Ecto neural progenitor cell (in vitro differentiated cells): ENCODE measurements at regions not wholly inside any gene's neighbourhood (a gene's known extent, or its start where the extent isn't known, plus 50 kb on each side); places are given as distances from the start of the nearest gene placed in this dataset.
A peak's percentile ranks its signal among the peaks of the same experiment; 100 is the strongest.

Experiments used
- DNase-seq: peaks from one replicate; pipeline ENCODE4 v3.0.0-alpha.2; 2018; ENCODE audit warnings: low spot score

DNA sequence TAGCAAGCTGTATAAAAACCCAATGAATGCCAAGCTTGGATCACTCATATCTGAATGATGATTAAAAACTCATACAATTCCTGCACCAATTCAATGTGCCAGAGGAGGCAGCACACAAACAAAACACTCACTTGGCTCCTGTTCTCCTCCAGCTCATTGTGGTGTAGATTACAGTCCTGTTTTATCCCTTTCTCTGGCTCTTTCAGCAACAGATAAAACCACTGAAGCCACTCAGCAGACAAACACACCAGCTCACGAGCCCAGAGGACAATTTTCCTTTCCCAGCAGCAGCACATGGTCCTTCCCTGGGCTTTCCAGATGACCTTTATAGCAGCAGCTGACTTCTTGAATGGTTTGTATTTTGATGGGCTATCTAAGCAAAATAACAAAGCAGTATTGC is 107.3 kb upstream of the STARD3NL start:
- no peak for DNase-seq

DNA sequence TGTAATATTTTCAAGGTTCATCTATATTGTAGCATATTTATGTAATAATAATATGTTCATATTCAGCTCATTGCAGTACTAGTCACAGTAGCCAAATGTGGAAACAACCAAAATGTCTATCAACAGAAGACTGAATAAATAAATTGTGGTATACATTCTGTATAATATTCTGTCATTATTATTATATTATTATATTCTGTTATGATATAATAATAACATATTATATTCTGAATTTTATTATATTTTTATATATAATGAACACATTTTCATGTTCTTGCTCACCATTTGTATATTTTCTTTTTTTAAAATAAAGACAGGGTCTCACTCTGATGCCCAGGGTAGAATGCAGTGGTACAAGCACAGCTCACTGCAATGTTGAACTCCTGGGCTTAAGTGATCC is 91.2 kb upstream of the STARD3NL start:
- DNase-seq, result no peak

DNA sequence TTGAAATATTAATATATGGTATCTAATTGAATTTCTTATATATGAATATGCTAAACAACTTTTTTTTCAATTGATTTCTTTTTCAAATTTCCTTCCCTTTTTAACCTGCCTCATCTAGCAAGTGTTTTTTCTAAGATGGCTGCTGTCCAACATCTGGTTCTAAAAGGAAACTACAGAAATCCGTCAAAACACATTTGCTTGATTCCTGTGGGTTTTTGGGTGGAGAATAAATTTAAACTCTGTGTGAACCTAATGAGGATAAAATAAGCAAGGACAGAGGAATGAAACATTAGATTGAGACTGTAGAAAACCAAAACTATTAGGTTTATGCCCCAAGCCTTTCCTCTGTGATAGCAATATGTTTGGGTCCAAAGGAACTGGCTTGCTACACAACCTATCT is 75.5 kb upstream of the STARD3NL start:
- no peak for DNase-seq

DNA sequence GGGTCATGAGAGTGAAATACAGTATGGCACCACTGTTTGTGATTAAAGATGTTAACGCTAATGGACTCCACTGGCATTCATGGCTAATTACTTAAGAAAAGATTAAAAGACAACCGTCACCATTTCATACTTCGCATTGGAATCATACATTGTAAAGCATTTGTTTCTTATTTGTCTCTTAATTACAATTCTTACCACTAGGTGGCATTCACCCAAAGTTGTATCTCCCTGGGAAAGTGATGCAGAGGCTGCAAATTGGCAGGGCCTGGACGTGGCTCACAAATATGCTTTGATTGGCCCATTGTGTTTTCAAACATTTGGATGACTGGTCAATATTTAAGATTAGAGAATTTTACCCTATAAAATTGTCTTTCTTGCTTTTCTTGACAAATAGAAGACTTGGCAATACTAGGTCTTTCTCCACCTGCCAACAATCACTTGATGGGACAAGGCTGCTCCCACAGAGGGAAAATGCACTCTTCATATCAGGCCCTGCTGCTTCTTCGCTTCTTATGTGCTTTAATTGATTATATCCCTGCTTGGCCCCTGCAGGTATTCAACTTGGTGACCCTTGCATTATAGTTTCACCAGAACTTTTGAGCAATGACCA is 72.1 kb upstream of the STARD3NL start:
- no peak for DNase-seq

DNA sequence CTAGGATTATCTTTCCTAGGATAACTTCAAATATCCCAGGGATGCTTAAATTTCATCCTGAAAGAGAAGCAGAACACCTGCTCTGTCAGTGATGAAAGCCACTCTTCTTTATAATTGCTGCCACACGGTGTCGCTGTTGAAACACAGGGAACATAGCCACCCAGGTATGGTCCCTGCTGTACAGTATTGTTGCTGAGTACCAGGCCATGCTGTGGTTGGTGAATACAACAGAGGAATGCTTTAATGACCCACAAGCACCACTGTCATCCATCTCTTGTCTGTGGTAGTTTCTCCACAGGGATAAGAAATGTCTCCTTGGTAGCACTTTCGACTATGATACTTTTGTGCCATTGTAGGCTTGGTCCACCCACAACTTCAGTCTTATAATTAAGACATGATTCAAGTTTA is 70.6 kb upstream of the STARD3NL start:
- peak; percentile 65 for DNase-seq

DNA sequence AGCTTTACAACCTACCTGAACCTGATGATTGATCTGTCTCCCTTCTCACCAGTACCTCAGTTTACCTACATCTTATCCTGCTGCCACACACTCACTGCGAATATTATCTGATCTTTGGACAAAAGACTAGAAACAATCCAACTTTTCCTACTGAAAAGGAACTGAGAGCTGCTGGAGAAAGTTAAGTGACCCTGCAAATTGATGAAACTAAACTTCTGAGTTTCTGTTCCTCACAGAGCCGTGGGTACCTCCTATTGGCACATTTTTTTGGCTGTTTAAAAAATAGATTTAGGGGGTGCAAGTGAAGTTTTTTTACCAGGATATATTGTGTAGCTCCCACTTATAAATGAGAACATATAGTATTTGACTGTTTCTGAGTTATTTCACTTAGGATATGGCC is 66.0 kb upstream of the STARD3NL start:
- DNase-seq, result no peak

DNA sequence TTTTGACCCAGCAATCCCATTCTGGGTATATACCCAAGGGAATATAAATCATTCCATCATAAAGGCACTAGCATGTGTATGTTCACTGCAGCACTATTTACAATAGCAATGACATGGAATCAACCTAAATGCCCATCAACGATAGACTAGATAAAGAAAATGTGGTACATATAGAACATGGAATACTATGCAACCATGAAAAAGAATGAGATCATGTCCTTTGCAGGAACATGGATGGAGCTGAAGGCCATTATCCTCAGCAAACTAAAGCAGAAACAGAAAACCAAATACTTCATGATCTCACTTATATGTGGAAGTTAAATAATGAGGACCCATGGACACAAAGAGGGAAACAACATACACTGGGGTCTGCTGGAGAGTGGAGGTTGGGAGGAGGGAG is 58.0 kb upstream of the STARD3NL start:
- DNase-seq, result no peak

DNA sequence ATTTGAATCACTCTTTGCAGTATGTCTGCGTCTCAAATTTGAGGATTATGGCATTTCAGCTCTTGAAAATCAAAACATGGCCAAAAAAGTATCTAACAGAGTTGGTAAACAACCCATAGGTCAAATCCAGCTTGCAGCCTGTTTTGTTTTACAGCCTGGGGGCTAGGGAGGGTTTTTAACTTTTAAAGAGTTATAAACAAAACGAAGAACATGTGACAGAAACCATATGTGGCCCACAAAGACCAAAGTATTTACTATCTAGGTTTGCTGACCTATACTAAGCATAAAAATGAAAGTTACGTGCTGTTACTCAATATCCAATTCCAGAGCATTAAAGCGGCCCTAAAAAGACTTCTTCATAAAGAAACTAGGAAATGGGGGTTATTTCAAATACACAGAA is 55.5 kb upstream of the STARD3NL start:
- no peak for DNase-seq

DNA sequence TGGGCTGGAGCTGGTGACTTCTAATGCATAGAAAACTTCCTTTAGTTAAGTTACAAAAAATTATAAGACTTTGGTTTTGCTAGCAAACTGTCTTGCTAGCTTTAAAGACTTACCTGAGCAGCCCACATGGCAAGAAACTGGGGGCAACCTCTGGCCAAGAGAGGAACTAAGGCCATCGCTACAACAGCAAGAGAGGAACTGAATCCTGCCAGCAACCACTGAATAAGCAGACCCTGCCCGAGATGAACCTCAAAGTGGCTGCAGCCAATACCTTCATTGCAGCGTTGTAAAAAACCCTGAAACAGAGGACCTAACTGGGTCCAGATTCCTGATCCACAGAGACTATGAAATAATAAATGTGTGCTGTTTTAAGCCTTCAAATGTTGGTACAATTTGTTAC is 54.6 kb upstream of the STARD3NL start:
- DNase-seq, result no peak

DNA sequence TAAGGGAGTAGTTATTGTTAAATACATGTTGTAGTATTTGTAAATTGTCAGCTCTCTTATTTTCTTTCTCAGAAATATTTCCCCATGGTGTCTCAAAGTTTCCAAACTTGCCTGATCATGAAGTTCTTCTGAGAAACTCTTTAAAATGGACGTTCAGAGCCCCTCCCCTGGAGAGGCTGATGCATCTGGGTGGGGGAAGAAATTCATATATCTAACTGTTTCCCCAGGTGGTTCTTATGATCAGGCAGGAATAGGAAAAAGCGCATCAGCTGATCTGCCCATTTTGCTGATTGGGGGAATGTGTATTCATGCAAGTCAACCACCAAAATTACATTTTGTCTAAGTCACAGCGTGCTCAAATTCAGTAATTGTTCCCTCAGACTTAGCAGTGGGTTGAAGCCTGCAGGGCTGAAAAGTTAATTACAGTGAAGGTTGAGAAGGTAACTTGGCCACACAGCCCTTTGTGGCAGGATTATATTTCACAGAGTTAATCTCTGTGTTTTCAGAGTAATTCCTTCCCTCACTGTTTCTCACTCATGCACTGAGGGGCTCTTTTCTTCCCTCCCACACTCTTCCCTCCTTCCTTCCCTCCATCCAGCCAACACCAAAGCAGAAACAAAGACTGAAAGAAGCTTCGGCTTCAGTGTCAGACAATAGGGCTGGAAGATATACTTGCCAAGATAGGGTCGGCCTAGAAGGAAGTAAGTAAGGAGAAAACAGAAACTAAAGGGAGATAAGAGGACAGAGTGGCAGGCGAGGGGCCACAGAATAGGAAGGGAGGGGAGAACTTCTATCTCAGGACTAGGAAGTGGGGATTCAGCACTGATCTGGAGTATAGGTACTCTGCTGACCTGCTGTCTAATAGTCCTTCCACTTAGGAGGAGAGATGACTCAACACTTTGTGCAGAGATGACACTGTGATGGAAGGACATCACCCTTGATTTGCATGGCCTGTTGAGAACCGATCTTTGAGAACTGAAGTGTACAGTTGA is 50.5 kb upstream of the STARD3NL start:
- DNase-seq, result no peak
